Activated CD8-positive, alpha-beta T cell treated with anti-CD3 and anti-CD28 coated beads for 36 hours (primary cell): ENCODE measurements at regions not wholly inside any gene's neighbourhood (a gene's known extent, or its start where the extent isn't known, plus 50 kb on each side); places are given as distances from the start of the nearest gene placed in this dataset.
A peak's percentile ranks its signal among the peaks of the same experiment; 100 is the strongest.

Experiments
- ATAC-seq: fragments of 200-7000 bp; cut with Tn5 transposase; one replicate; pipeline ENCODE4 v1.10.0; 2021; ENCODE audit warnings: mild to moderate bottlenecking, moderate library complexity
- CTCF ChIA-PET: fragments of 350-600 bp; sonication (Branson Sonifier 250); formaldehyde crosslinking; loops from one replicate; lab custom pipeline; 2021; ENCODE audit warnings: antibody characterized with exemption; lab: Charles Lee
- POLR2A ChIA-PET: fragments of 350-600 bp; sonication (Branson Sonifier 250); formaldehyde crosslinking; loops from one replicate; lab custom pipeline; 2021; ENCODE audit warnings: antibody characterized with exemption; lab: Charles Lee
- DNase-seq: peaks from one replicate; pipeline ENCODE4 v3.0.0-alpha.2; 2020
- H3K27ac Mint-ChIP-seq: one replicate; pipeline ENCODE4 v1.8.0; 2021; ENCODE audit warnings: mild to moderate bottlenecking, mixed read lengths
- H3K27me3 Mint-ChIP-seq: one replicate; pipeline ENCODE4 v1.8.0; 2021; ENCODE audit warnings: mixed read lengths
- H3K36me3 Mint-ChIP-seq: one replicate; pipeline ENCODE4 v1.8.0; 2021; ENCODE audit warnings: low read depth, mixed read lengths
- H3K4me1 Mint-ChIP-seq: one replicate; pipeline ENCODE4 v1.8.0; 2021; ENCODE audit warnings: low read depth, mixed read lengths
- H3K4me3 Mint-ChIP-seq: one replicate; pipeline ENCODE4 v1.8.0; 2021; ENCODE audit warnings: mild to moderate bottlenecking, moderate library complexity, mixed read lengths
- H3K9me3 Mint-ChIP-seq: one replicate; pipeline ENCODE4 v1.8.0; 2021; ENCODE audit warnings: mixed read lengths
- CTCF ChIP-seq: fragments of 200-600 bp; IDR thresholded peaks from one replicate; pipeline ENCODE4 v1.8.0; 2022; ENCODE audit warnings: antibody characterized with exemption, mild to moderate bottlenecking
- intact Hi-C: fragments of 100-400 bp; cut with micrococcal nuclease; formaldehyde crosslinking; loops from one replicate; pipeline ENCODE4 v1.10.0; 2022

- no peaks in the 10 kb centered on the region for H3K36me3 Mint-ChIP-seq
- ChIA-PET POLR2A (interaction anchor here (1.0 kb wide), 1 partner anchor 14 kb away, joined by 3 read pairs; no protein-coding TSS in a partner anchor), CTCF (interaction anchor here (1.2 to 4.9 kb wide), 4 partner anchors 95 to 139 kb away, joined by 6 to 100 read pairs (median 32); partner anchors contain the start of gene USP2)
- no peak for TF ChIP-seq CTCF
- H3K27me3 Mint-ChIP-seq = peaks cover 20% of the 10 kb centered on the region
- H3K4me3 Mint-ChIP-seq = no peak overlapping the region
- H3K4me1 Mint-ChIP-seq = no peaks in the 10 kb centered on the region
- ATAC-seq = no peak
- intact Hi-C loops = no loop called here
- H3K9me3 Mint-ChIP-seq = no peaks in the 10 kb centered on the region
- H3K27ac Mint-ChIP-seq = no peak overlapping the region
- DNase-seq = no peak
These were observed 53.8 kb upstream of the THY1 start for GRCh38 chr11:119476666-119477331.

- H3K36me3 Mint-ChIP-seq = no peaks in the 10 kb centered on the region
- POLR2A ChIA-PET = no interaction called here
- ATAC-seq = no peak
These were observed 53.1 kb upstream of the THY1 start for GRCh38 chr11:119476038-119476437.

GRCh38 chr11:119474682-119475596 is 52.0 kb upstream of the THY1 start:
- H3K27me3 Mint-ChIP-seq = peaks cover 19% of the 10 kb centered on the region
- H3K4me3 Mint-ChIP-seq = no peak overlapping the region
- no peaks in the 10 kb centered on the region for H3K36me3 Mint-ChIP-seq
- H3K9me3 Mint-ChIP-seq = no peaks in the 10 kb centered on the region
- no peaks in the 10 kb centered on the region for H3K4me1 Mint-ChIP-seq
- no peak overlapping the region for H3K27ac Mint-ChIP-seq
- DNase-seq = peak; percentile 72
- CTCF ChIA-PET = interaction anchor here (0.6 to 4.9 kb wide), 46 partner anchors 9 to 306 kb away, joined by 3 to 100 read pairs (median 4); partner anchors contain the start of genes C1QTNF5, MFRP, NECTIN1 and USP2
- intact Hi-C loops = loop anchor here (2.0 kb wide), 1 partner anchor 118 kb away; no protein-coding TSS in a partner anchor
- peak; percentile 82 for TF ChIP-seq CTCF
- peak; percentile 91 for ATAC-seq
- POLR2A ChIA-PET = interaction anchor here (1.2 kb wide), 1 partner anchor 100 kb away, joined by 4 read pairs; no protein-coding TSS in a partner anchor

More at GRCh38 chr11:119476038-119476437, 53.1 kb upstream of the THY1 start:
- no peak for DNase-seq
- no peak for TF ChIP-seq CTCF
- H3K27me3 Mint-ChIP-seq = peaks cover 18% of the 10 kb centered on the region
- no peak overlapping the region for H3K27ac Mint-ChIP-seq
- CTCF ChIA-PET = interaction anchor here (1.2 to 4.9 kb wide), 5 partner anchors 62 to 138 kb away, joined by 3 to 100 read pairs (median 30); partner anchors contain the start of gene USP2
- no peaks in the 10 kb centered on the region for H3K9me3 Mint-ChIP-seq
- H3K4me1 Mint-ChIP-seq = no peaks in the 10 kb centered on the region
- intact Hi-C loops = no loop called here
- H3K4me3 Mint-ChIP-seq = no peak overlapping the region

GRCh38 chr11:119473901-119474681 is 51.1 kb upstream of the THY1 start:
- TF ChIP-seq CTCF = no peak
- Mint-ChIP-seq H3K27ac (no peak overlapping the region), H3K4me3 (no peak overlapping the region), H3K4me1 (no peaks in the 10 kb centered on the region), H3K36me3 (no peaks in the 10 kb centered on the region), H3K9me3 (no peaks in the 10 kb centered on the region), H3K27me3 (peaks cover 18% of the 10 kb centered on the region)
- CTCF ChIA-PET = interaction anchor here (0.8 to 4.9 kb wide), 39 partner anchors 10 to 305 kb away, joined by 3 to 100 read pairs (median 4); partner anchors contain the start of genes C1QTNF5, MFRP, NECTIN1 and USP2
- DNase-seq (no peak), ATAC-seq (no peak)
- POLR2A ChIA-PET = interaction anchor here (1.2 kb wide), 1 partner anchor 99 kb away, joined by 4 read pairs; no protein-coding TSS in a partner anchor
- intact Hi-C loops = loop anchor here (2.0 kb wide), 1 partner anchor 117 kb away; no protein-coding TSS in a partner anchor
